HG02588 (cell line): ENCODE measurements at regions not wholly inside any gene's neighbourhood (a gene's known extent, or its start where the extent isn't known, plus 50 kb on each side); places are given as distances from the start of the nearest gene placed in this dataset.

Experiments
- ATAC-seq: cut with Tn5 transposase; IDR thresholded peaks from one replicate; pipeline ENCODE4 v1.9.1; 2021; ENCODE audit warnings: mild to moderate bottlenecking, moderate library complexity; ENCODE audit not compliant: unreplicated experiment

DNA sequence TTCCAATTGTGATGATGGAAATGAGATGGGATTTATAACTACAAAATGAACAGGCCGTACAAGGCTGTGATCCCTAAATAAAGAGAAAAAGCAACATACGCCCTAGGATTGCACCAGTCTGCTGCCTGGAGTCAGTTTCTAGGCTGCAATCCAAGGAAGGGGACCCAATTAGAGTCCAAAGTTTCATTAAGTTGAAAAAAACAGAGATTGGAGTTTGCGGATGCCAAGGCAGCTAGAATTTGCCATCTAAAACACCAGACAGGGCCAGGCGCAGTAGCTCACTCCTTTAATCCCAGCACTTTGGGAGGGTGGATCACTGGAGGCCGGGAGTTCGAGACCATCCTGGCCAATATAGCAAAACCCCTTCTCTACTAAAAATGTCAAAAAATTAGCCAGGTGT, 661.0 kb downstream of the RPS29 start:
- ATAC-seq, result no peak

DNA sequence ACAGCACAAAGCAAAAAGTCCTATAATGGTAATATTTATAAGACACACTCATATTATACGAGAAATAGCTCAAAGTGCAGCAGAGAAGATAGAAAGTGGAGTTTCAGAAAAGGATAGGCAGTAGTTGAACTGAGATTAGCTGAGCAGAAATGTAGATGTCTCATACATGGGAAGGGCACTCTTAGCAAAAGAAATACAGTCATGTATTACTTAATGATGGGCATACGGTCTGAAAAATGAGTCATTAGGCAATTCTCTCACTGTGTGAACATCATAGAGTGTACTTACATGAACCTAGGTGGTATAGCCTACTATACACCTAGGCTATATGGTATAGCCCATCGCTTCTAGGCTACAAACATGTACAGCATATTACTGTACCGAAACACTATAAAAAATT, 671.3 kb downstream of the RPS29 start:
- no peak for ATAC-seq

DNA sequence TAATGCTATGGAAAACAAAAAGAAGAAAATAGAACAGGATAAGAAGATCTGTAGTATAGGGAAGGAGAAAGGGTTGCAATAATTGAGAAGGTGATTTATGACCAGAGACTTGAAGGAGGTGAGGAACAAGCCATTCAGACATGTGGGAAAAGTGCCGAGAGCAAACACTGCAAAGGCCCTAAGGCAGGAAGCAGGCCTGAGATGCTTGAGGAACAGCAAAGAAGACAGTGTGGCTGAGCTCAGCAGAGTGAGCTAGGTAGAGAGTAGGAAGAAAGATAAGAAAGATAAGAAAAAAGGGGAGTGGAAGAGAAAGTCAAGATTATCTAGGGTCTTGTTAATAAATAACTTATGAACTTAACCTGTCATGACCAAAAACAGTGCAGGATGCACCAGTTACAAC, 671.8 kb downstream of the RPS29 start:
- ATAC-seq, result no peak

DNA sequence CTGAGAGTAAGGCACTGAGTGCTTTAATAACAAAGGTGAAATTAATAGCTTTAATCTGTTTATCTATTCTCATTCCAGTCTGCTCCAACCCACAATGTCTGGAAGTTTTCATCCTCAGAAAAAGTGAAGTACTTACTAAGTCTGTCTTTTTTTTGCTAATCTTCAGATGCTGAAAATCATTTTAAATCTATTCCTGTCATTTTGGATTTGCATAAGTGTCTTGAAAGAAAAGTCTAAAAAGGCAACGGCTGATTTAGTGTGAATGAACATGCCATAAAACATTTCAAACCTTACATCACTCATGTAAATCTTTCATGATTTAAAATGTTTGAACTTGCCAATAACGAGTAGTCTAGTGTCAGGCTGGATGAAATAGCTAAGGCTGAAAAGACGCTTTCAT, 685.6 kb downstream of the RPS29 start:
- ATAC-seq, result no peak

DNA sequence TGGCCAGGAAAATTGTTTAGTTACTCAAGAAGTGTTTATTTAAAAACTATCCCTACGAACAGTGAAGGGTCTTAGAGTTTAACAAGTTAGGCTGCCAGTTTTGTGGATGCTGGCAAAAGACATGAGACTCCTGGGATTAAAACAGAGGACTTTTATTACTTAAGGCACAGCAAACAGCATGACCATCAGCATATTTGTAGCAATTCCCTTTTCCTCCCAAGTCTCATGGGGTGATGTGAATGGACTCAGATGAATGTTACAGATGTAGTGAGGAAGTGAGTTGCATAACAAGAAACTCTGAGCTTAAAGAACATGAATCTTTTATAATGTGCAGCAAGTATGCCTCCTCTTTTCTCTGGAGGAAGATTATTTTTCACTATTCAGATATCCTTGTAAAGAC, 695.8 kb downstream of the RPS29 start:
- ATAC-seq, result no peak

DNA sequence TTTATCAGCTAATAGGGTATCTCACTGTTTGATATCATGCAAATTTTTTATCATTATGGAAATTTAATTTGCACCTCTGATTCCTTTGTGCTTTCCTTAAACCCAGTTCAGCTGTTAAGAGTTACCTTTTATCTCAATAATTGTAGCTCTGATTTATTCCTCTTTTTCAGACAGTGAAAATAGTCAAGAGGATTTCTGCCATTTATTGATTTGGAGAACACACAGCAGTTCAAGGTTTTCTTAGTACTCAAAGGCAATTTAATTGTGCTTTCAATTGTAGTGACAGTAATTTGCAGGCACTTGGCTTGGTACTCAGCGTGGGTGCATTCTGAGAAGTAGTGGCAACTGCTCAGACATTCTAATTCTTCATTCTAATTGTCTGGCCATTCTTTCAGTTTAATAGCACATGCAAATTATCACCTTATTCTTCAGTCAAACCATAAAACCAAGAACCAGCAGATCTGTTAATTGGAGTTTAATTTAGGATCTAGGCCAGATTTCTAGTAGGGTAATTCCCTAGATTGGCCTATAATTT, 709.3 kb downstream of the RPS29 start:
- no peak for ATAC-seq

DNA sequence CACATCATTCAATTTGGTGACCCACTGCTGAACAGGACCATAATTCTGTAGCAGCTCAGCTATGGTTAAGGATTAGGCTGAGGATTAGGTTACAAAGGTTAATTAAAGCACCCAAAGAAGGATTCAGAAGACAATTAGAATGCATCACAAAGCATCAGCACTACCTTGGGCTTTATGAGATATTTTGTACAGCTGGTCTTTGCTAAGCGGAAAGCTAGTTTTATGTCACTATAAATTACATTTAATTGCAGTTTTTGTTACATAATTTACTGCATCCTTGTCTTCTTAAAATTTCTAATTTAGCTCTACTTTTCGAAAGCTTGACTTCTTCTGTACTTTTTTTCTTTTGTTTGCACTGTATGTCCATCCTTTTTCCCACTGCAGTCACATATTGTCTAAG, 711.5 kb downstream of the RPS29 start:
- no peak for ATAC-seq

DNA sequence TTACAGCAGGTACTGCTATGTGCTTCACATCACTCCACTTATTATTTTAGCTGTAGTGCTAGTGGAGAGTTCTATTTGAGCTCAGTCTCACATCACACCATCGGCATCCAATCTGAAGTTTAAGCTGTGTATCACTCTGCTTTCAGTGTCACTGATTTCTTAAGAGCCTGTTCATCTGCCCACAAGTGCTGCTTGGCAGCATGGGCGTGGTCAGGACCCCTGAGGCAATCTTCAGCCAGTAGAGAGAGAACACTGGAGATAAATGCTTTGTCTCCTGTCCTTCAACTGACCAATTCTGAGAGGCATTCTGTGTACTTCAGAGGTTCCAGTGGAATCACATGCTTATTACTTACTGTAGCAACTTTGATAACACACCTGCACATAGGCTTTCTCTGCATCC, 728.8 kb downstream of the RPS29 start:
- no peak for ATAC-seq

DNA sequence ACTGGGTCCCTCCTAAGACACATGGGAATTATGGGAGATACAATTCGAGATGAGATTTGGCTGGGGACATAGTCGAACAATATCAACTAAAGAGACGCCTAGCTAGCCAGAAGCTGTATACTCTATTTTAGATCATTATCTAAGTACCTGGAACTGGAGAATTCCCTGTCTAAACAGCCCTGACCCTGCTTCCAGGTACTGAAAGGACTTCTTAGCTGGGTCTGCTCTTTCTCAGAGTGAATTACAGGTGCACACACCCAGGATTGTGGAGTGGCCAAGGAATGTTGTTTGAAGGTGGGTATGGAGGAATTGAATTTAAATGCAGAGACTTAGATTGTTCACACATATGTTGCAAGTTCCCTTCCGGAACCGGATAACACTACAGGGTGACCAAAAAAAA, 733.0 kb downstream of the RPS29 start:
- ATAC-seq, result no peak

DNA sequence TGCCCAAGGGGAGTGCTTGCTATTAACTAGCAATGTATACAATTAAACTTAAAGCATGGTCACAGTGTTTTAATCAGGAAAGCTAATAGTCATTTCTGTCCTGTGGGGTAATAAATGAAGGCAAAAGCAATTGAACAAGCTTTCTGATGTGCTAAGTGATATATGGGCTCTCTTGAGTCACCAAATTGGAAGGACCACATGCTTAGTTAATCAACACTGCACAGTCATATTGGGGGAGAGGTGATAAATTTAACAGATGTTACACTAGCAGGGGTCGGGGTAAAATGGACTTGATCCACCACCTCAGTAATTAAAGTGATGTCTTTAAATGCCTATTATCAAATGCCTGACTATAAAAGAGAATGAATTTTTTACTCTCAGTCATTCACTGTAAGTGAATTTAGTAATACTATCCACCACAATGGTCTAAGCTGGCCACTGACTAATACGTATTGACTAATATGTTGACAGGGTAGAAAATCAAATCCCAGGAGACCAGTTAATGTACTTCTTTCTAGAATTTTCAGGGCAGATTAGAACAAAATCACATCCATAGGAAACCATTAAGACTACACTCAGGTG, 736.3 kb downstream of the RPS29 start:
- no peak for ATAC-seq

DNA sequence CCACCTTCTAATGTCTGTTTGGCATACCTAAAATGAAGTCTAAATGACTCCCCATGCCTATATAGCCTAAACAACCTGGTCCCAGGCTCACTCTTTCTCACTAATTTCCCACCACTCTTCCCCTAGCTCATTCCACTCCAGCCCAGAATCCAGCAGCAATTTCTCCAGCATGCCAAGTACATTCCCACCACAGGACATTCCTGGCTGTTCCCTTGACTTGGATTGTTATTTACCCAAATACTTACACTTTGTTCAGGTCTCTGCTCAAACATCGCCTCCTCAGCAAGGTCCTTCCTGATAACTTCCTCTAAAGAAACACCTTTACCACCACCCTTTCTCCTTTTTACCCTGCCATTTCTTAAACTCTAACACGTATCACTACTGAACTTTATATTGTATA, 743.4 kb downstream of the RPS29 start:
- no peak for ATAC-seq

DNA sequence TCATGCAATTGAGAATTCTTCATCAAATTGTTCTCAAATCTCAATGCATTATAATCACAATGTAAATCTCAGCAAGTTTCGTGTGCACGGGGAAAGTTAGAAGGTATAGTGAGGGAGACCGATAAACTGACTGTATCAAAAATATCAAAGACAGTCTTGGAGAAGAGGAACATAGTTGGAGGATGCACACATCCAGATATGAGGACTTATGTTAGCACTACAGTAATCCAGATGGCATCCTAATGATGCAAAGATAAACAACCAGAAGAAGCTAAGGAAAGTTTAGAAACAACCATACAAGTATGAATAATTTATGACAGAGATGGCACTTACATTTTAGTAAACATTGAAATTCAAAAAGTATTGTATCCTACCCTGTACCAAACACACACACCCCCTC, 760.1 kb downstream of the RPS29 start:
- no peak for ATAC-seq

DNA sequence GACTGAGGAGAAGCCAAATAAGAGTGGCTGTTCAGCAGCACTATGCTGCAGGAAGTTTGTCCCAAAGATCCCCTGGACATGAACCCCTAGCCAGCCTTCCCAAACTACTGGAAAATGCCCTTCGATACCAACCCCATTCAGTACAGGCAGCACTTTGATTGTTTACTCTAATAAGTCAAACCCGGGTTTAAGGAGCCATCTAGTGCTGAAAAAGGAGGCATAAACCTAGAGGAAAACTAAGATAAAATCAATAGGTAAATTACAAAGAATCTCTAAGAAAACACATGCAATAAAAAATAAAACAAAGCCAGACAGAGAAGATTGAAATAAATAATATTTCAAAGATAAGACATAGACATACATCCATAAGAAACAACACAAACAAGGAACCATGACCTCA, 771.6 kb downstream of the RPS29 start:
- no peak for ATAC-seq

DNA sequence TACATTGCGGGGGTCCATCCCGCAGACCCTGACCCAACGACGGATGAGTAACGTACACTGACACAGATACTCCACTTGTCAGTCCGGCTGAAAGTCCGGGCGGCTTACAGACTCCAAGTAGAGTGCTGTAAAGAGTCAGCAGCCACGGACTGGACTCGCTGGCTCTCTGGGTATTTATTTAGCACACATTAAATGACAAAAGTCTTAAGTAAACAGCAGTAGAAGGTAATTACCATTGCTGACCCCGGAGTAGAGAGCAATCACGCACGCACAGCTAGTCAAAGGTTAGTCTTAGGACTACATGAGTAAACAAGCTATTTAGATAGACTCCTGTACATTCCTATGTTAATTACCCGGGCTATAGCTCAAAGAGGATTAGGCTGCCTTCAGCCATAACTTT, 780.9 kb downstream of the RPS29 start:
- ATAC-seq, result no peak

DNA sequence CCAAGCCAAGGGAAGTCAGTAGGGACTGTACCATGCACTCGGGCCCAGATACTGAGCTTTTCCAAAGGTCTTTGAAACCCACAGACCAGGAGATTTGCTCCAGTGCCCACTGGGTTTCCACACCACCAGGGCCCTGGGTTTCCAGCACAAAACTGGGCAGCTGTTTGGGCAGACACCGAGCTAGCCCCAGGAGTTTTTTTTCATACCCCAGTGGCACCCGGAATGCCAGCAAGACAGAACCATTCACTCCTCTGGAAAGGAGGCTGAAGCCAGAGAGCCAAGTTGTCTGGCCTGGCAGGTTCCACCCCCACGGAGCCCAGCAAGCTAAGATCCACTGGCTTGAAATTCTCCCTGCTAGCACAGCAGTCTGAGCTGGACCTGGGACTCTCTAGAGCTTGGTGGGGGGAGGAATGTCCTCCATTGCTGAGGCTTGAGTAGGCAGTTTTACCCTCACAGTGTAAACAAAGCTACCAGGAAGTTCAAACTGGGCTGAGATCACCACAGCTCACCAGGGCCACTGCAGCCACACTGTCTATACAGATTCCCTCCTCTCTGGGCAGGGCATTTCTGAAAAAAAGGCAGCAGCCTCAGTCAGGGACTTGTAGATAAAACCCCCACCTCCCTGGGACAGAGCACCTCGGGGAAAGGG, 793.7 kb downstream of the RPS29 start:
- no peak for ATAC-seq

DNA sequence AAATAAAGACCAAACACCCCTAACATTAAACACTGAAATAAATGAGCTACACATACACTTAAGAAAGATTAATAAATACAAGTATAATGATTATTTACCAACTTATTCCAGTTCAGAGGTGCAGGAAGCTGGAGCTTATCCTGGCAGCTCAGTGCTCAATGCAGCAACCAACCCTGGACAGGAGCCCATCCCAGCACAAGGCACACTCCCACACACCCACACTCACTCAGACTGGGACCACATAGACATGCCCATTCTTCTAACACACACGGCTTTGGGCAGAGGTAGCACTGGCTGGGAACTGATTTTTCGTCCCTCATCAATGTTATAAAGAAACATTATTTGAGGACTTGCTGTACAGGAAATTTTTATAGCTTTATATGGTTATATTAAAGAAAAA, 797.4 kb downstream of the RPS29 start:
- ATAC-seq, result no peak

DNA sequence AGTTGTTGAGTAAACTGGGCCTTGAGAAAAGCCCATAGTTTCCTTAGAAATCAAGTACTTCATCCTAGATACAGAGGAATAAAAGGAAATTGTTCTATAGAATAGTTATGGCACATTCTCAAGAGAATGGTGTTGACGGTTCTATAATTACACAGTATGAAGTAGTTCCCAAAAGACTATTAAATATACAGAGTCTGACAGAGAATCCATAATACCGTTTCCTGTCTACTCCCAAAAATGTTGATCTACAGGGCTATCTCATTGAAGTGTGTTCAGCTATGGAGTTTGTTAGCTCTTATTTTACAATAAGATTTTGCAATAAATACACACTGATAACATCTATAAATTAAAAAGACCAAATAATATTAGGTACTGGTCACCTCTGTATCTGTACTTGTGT, 799.7 kb downstream of the RPS29 start:
- ATAC-seq, result no peak

DNA sequence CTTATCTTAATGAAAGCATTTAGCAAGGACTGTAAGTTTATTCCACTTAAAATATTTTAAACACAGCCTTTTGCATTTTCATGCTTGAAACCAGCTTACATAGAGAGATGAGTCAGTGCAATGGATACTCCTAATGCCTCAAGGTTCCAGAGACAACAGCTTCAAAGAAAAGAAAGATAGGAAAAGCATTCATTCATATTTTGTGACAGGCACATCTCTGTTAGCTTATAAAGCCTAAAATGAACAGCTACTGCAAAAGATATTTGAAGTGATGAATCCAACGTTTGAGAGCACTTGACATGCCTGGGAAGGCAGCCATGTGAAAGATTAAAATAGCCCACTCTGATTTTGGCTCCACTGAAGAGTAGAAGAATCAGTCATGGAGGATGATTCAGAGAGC, 814.5 kb downstream of the RPS29 start:
- ATAC-seq, result no peak

DNA sequence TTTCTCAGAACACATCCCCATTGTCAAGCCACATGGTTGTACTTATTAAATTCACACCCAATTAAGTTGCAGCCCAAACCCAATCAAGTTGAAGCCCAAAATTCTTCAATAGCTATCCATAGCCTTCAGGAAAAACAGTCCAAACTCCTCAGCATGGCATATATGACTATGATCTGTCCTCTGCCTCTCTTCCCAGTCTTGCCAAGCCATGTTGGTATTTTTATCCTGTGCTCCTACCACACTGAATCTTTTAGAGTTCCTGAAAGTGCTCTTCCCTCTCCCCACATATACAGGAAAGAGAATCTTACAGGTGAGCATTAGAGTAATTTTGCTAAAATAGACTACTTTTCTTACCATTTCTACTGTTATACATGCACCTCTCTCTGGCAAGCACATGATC, 834.9 kb downstream of the RPS29 start:
- no peak for ATAC-seq

DNA sequence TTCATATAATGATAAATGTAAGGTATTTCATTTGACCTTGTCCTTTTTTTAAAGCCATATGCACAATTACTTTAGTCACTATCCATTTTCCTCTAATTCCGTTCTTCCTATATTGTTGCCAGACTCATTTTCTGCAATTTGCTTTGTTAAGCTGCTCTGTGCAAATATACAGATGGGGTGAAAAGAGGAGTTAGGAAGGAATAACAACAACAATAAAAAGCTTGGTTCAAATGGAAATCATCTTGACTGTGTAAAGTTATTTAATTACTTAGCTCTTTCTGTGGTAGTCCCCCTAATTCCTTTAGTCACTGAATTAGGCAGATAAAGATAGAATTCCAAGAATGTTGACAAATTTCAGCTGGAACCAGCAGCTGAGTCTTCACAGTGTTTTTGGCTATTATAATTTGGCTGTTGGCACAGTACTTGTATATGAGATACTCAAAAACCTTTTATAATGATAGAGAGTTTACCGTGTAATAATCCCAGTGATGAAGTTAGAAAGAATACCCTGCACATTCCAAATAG, 838.0 kb downstream of the RPS29 start:
- ATAC-seq, result no peak

DNA sequence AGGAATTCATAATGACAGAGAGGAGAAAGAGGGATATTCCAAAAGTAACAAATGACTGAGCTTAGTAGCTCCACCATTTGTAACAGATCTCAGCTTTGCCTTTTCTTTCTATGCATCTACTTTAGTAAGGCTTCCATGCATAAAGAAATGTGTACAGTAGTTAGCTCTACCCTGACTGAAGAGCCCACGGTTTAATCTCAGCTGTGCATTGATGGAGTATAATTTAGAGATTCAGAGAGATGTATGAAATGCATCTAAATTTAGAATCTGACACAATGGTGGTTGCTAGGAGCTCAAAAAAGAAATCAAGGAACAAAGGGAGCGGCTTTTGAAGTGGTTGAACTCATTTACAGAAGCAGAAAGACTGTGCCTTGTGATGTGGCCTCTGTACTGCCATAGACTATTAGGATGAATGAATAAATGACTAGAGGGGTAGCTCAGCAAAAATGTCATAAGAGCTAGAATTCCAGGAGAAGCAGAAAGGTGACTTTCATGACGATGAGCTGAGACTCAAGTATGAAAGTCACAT, 838.6 kb downstream of the RPS29 start:
- ATAC-seq, result no peak

DNA sequence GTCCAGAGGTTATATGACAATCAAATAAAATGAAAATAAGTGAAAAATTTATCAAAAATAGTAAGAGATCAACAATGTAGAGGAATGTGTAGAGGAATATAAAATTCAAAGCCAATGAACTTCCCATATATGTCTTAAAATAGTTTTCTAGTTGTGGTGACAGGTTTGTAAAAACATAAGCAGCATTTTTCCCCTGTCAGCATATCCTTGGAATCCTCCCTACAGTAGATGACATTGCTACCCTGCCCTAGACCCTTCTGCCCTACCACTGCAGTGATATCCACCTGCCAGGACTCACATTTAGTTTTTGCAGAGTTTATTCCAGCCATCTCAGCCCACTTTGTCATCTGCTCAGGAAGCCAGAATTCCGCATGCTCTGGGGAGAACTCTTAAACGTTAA, 842.0 kb downstream of the RPS29 start:
- no peak for ATAC-seq
